Karpas-422 (cell line): ENCODE measurements at regions not wholly inside any gene's neighbourhood (a gene's known extent, or its start where the extent isn't known, plus 50 kb on each side); places are given as distances from the start of the nearest gene placed in this dataset.

Experiments used
- DNase-seq: peaks from one replicate; pipeline ENCODE4 v3.0.0-alpha.2; 2015
- H2AFZ ChIP-seq: fragments of 200-600 bp; sonication (generic); 2 replicates; pipeline ENCODE4 v1.6.1; 2014; ENCODE audit warnings: antibody characterized with exemption, low read length, mixed read lengths
- H3K27ac ChIP-seq: fragments of 200-600 bp; sonication (generic); 2 replicates; pipeline ENCODE4 v1.5.1; 2014; ENCODE audit warnings: mild to moderate bottlenecking, low read length, moderate library complexity
- H3K27me3 ChIP-seq: fragments of 200-600 bp; sonication (generic); 2 replicates; pipeline ENCODE4 v1.6.1; 2014; ENCODE audit warnings: low read length, mixed read lengths
- H3K36me3 ChIP-seq: fragments of 200-600 bp; sonication (generic); 2 replicates; pipeline ENCODE4 v1.6.1; 2014; ENCODE audit warnings: low read length, mixed read lengths; ENCODE audit not compliant: insufficient read depth
- H3K4me1 ChIP-seq: fragments of 200-600 bp; sonication (generic); 2 replicates; pipeline ENCODE4 v1.6.1; 2014; ENCODE audit warnings: mild to moderate bottlenecking, low read length, mixed read lengths
- H3K4me2 ChIP-seq: fragments of 200-600 bp; sonication (generic); 2 replicates; pipeline ENCODE4 v1.6.1; 2014; ENCODE audit warnings: low read length, low read depth, mild to moderate bottlenecking; ENCODE audit not compliant: poor library complexity, severe bottlenecking
- H3K4me3 ChIP-seq: fragments of 200-600 bp; sonication (generic); 2 replicates; pipeline ENCODE4 v1.5.1; 2014; ENCODE audit warnings: mild to moderate bottlenecking, antibody characterized with exemption, low read length, mixed read lengths
- H3K79me2 ChIP-seq: fragments of 200-600 bp; sonication (generic); 2 replicates; pipeline ENCODE4 v1.6.1; 2014; ENCODE audit warnings: mild to moderate bottlenecking, low read length, mixed read lengths
- H3K9ac ChIP-seq: fragments of 200-600 bp; sonication (generic); 2 replicates; pipeline ENCODE4 v1.6.0; 2014; ENCODE audit warnings: low read length
- H3K9me2 ChIP-seq: fragments of 200-600 bp; sonication (generic), shearing (Covaris generic); replicated peaks from 2 replicates; pipeline ENCODE4 v1.6.0; 2014; ENCODE audit warnings: mild to moderate bottlenecking, low read length, moderate library complexity; ENCODE audit not compliant: insufficient read depth
- H3K9me3 ChIP-seq: fragments of 300-700, 200-600 bp; sonication (generic); 2 replicates; pipeline ENCODE4 v1.6.1; 2014; ENCODE audit warnings: low read length, mixed read lengths
- H4K20me1 ChIP-seq: fragments of 200-600 bp; sonication (generic); 2 replicates; pipeline ENCODE4 v1.6.1; 2014; ENCODE audit warnings: mild to moderate bottlenecking, antibody characterized with exemption, low read length, low read depth; ENCODE audit not compliant: insufficient read depth

- no peak for DNase-seq
- H3K4me3 ChIP-seq: no peak overlapping the region
- no peaks in the 10 kb centered on the region for H4K20me1 ChIP-seq
- peak overlapping the region; percentile 79 for H3K27ac ChIP-seq
- no peaks in the 10 kb centered on the region for H3K9me3 ChIP-seq
- no peaks in the 10 kb centered on the region for H3K9me2 ChIP-seq
- H3K36me3 ChIP-seq: no peaks in the 10 kb centered on the region
- H3K27me3 ChIP-seq: no peaks in the 10 kb centered on the region
- peak overlapping the region; percentile 49 for H3K9ac ChIP-seq
- H2AFZ ChIP-seq: peak overlapping the region; percentile 61
- peaks cover 66% of the 10 kb centered on the region for H3K4me1 ChIP-seq
- peak overlapping the region; percentile 13 for H3K4me2 ChIP-seq
- H3K79me2 ChIP-seq: no peaks in the 10 kb centered on the region
These were observed 202.1 kb upstream of the PRDM1 start for GRCh38 chr6:105884011-105884410.

- Histone ChIP-seq H2AFZ (no peak overlapping the region), H3K9me2 (no peaks in the 10 kb centered on the region), H3K27me3 (no peaks in the 10 kb centered on the region), H3K4me1 (peaks cover 65% of the 10 kb centered on the region), H3K9me3 (no peaks in the 10 kb centered on the region), H3K36me3 (no peaks in the 10 kb centered on the region), H3K27ac (no peak overlapping the region), H3K79me2 (no peaks in the 10 kb centered on the region), H4K20me1 (no peaks in the 10 kb centered on the region), H3K4me3 (no peak overlapping the region), H3K9ac (no peak overlapping the region), H3K4me2 (no peak overlapping the region)
- DNase-seq: no peak
These were observed 203.3 kb upstream of the PRDM1 start for GRCh38 chr6:105882828-105883227.

GRCh38 chr6:105882121-105882803 lies 203.9 kb upstream of the PRDM1 start:
- no peaks in the 10 kb centered on the region for H4K20me1 ChIP-seq
- no peak overlapping the region for H3K9ac ChIP-seq
- no peaks in the 10 kb centered on the region for H3K36me3 ChIP-seq
- peak overlapping the region; percentile 67; the same call in 1 of the 2 replicates for H3K27ac ChIP-seq
- no peaks in the 10 kb centered on the region for H3K9me3 ChIP-seq
- no peak overlapping the region for H2AFZ ChIP-seq
- no peak for DNase-seq
- H3K79me2 ChIP-seq: no peaks in the 10 kb centered on the region
- no peaks in the 10 kb centered on the region for H3K9me2 ChIP-seq
- no peak overlapping the region for H3K4me3 ChIP-seq
- peaks cover 65% of the 10 kb centered on the region for H3K4me1 ChIP-seq
- peak overlapping the region; percentile 68 for H3K4me2 ChIP-seq
- no peaks in the 10 kb centered on the region for H3K27me3 ChIP-seq

- Histone ChIP-seq H3K4me3 (0 out of 2 replicates have a peak overlapping the region, but pooled peaks have one; percentile 11), H3K9me2 (no peaks in the 10 kb centered on the region), H3K79me2 (no peaks in the 10 kb centered on the region), H3K9ac (peak overlapping the region; percentile 12; the same call in 1 of the 2 replicates), H3K36me3 (no peaks in the 10 kb centered on the region), H3K4me1 (peaks cover 65% of the 10 kb centered on the region), H3K27ac (peak overlapping the region; percentile 67; the same call in 1 of the 2 replicates), H3K27me3 (no peaks in the 10 kb centered on the region), H3K9me3 (no peaks in the 10 kb centered on the region), H3K4me2 (peak overlapping the region; percentile 68), H2AFZ (0 out of 2 replicates have a peak overlapping the region, but pooled peaks have one; percentile 6), H4K20me1 (no peaks in the 10 kb centered on the region)
- peak; percentile 67 for DNase-seq
These were observed 204.5 kb upstream of the PRDM1 start for GRCh38 chr6:105881608-105882007.

- Histone ChIP-seq H3K27me3 (no peaks in the 10 kb centered on the region), H3K36me3 (no peaks in the 10 kb centered on the region), H3K9ac (peak overlapping the region; percentile 61), H3K4me2 (peak overlapping the region; percentile 68), H4K20me1 (no peaks in the 10 kb centered on the region), H3K79me2 (no peaks in the 10 kb centered on the region), H3K4me3 (peak overlapping the region; percentile 52), H3K4me1 (peaks cover 65% of the 10 kb centered on the region), H3K27ac (peak overlapping the region; percentile 67), H3K9me3 (no peaks in the 10 kb centered on the region), H3K9me2 (no peaks in the 10 kb centered on the region), H2AFZ (peak overlapping the region; percentile 92)
- DNase-seq: peak; percentile 73
These were observed 206.1 kb upstream of the PRDM1 start for GRCh38 chr6:105880030-105880492.

- Histone ChIP-seq H3K4me2 (no peak overlapping the region), H3K4me3 (no peak overlapping the region), H2AFZ (no peak overlapping the region), H3K27ac (no peak overlapping the region), H3K9me2 (no peaks in the 10 kb centered on the region), H3K4me1 (peaks cover 56% of the 10 kb centered on the region), H3K9ac (no peak overlapping the region), H3K27me3 (no peaks in the 10 kb centered on the region), H3K79me2 (no peaks in the 10 kb centered on the region), H4K20me1 (no peaks in the 10 kb centered on the region), H3K36me3 (no peaks in the 10 kb centered on the region), H3K9me3 (no peaks in the 10 kb centered on the region)
- DNase-seq: no peak
These were observed 207.0 kb upstream of the PRDM1 start for GRCh38 chr6:105879146-105879545.

GRCh38 chr6:105875974-105876640 lies 210.0 kb upstream of the PRDM1 start:
- DNase-seq: no peak
- H3K79me2 ChIP-seq: no peaks in the 10 kb centered on the region
- H4K20me1 ChIP-seq: no peaks in the 10 kb centered on the region
- H2AFZ ChIP-seq: peak overlapping the region; percentile 81
- no peak overlapping the region for H3K27ac ChIP-seq
- H3K4me2 ChIP-seq: peak overlapping the region; percentile 14
- H3K4me1 ChIP-seq: peaks cover 45% of the 10 kb centered on the region
- H3K9me2 ChIP-seq: no peaks in the 10 kb centered on the region
- no peak overlapping the region for H3K4me3 ChIP-seq
- H3K36me3 ChIP-seq: no peaks in the 10 kb centered on the region
- H3K27me3 ChIP-seq: no peaks in the 10 kb centered on the region
- no peaks in the 10 kb centered on the region for H3K9me3 ChIP-seq
- peak overlapping the region; percentile 13; the same call in 1 of the 2 replicates for H3K9ac ChIP-seq

- no peaks in the 10 kb centered on the region for H3K79me2 ChIP-seq
- no peaks in the 10 kb centered on the region for H4K20me1 ChIP-seq
- H3K4me1 ChIP-seq: peaks cover 45% of the 10 kb centered on the region
- no peak for DNase-seq
- H3K27ac ChIP-seq: no peak overlapping the region
- H3K4me3 ChIP-seq: no peak overlapping the region
- no peaks in the 10 kb centered on the region for H3K9me3 ChIP-seq
- H3K27me3 ChIP-seq: no peaks in the 10 kb centered on the region
- no peaks in the 10 kb centered on the region for H3K9me2 ChIP-seq
- no peaks in the 10 kb centered on the region for H3K36me3 ChIP-seq
- H3K4me2 ChIP-seq: no peak overlapping the region
- H3K9ac ChIP-seq: no peak overlapping the region
- no peak overlapping the region for H2AFZ ChIP-seq
These were observed 211.1 kb upstream of the PRDM1 start for GRCh38 chr6:105874835-105875626.
